PFSK-1 (cell line): ENCODE measurements at regions not wholly inside any gene's neighbourhood (a gene's known extent, or its start where the extent isn't known, plus 50 kb on each side); places are given as distances from the start of the nearest gene placed in this dataset.

Experiments used
- FOXP2 ChIP-seq: optimal IDR thresholded peaks from 2 replicates; pipeline ENCODE3; 2011; ENCODE audit warnings: borderline replicate concordance, control low read depth, inconsistent platforms; ENCODE audit not compliant: insufficient read depth; ENCODE audit errors: extremely low read length, extremely low read depth
- POLR2AphosphoS5 ChIP-seq: IDR thresholded peaks from 2 replicates; pipeline ENCODE4 v1.6.1; 2012; ENCODE audit warnings: low read depth, mild to moderate bottlenecking, control low read depth, low read length, moderate library complexity
- SIN3A ChIP-seq: IDR thresholded peaks from 2 replicates; pipeline ENCODE4 v1.6.1; 2012; ENCODE audit warnings: mild to moderate bottlenecking, low read length, moderate library complexity, borderline replicate concordance; ENCODE audit not compliant: insufficient read depth
- TAF1 ChIP-seq: IDR thresholded peaks from 2 replicates; pipeline ENCODE4 v1.6.1; 2012; ENCODE audit warnings: low read length, control low read depth, borderline replicate concordance; ENCODE audit not compliant: insufficient read depth
- TF ChIP-seq, protein P1 (sequence below), 2 experiments: IDR thresholded peaks; 2 replicates each; pipeline versions ENCODE4 v1.6.1 to v1.8.0; 2011 to 2012; ENCODE audit warnings: low read depth in 2 of 2, low read length in 2 of 2, control low read depth in 1 of 2, inconsistent platforms in 1 of 2, mild to moderate bottlenecking in 1 of 2, moderate library complexity in 1 of 2; ENCODE audit not compliant: insufficient read depth in 1 of 2

DNA sequence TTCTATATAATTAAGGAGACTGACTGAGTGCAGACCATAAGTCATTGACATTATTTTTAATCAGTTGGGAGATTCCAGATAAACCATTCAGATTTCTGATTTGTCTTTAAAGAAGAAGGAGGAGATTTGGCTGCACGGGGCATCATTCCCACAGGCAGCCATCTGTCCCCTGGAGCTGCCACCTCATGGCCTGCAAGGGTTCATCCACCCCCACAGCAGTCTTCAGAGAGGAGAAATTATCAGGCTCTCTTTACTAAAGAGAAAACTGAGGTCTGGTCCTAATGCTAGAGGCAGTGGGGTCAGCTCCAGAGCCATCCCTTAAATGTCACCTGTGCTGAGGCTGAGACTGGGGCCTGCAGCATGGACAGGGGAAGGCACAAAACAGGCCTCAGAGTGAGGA, 501.3 kb upstream of the SULF2 start:
- TF ChIP-seq TAF1 (no peak), SIN3A (no peak), POLR2AphosphoS5 (no peak), FOXP2 (no peak)
- TF ChIP-seq, protein P1, sequence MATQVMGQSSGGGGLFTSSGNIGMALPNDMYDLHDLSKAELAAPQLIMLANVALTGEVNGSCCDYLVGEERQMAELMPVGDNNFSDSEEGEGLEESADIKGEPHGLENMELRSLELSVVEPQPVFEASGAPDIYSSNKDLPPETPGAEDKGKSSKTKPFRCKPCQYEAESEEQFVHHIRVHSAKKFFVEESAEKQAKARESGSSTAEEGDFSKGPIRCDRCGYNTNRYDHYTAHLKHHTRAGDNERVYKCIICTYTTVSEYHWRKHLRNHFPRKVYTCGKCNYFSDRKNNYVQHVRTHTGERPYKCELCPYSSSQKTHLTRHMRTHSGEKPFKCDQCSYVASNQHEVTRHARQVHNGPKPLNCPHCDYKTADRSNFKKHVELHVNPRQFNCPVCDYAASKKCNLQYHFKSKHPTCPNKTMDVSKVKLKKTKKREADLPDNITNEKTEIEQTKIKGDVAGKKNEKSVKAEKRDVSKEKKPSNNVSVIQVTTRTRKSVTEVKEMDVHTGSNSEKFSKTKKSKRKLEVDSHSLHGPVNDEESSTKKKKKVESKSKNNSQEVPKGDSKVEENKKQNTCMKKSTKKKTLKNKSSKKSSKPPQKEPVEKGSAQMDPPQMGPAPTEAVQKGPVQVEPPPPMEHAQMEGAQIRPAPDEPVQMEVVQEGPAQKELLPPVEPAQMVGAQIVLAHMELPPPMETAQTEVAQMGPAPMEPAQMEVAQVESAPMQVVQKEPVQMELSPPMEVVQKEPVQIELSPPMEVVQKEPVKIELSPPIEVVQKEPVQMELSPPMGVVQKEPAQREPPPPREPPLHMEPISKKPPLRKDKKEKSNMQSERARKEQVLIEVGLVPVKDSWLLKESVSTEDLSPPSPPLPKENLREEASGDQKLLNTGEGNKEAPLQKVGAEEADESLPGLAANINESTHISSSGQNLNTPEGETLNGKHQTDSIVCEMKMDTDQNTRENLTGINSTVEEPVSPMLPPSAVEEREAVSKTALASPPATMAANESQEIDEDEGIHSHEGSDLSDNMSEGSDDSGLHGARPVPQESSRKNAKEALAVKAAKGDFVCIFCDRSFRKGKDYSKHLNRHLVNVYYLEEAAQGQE (IDR thresholded peaks at IDR 0.05; ENCODE audit: insufficient read depth in 1 of 2, low read depth in 2 of 2, low read length in 2 of 2), result no peak

- TF ChIP-seq SIN3A (no peak), FOXP2 (no peak), TAF1 (no peak), POLR2AphosphoS5 (no peak)
- TF ChIP-seq, protein P1 (IDR thresholded peaks at IDR 0.05; ENCODE audit: insufficient read depth in 1 of 2, low read depth in 2 of 2, low read length in 2 of 2), result no peak
Observed at GRCh38 chr20:48285656-48286055, 500.4 kb upstream of the SULF2 start.

GRCh38 chr20:48284837-48285236, 499.6 kb upstream of the SULF2 start:
- TF ChIP-seq TAF1, result no peak
- TF ChIP-seq POLR2AphosphoS5, result no peak
- no peak for TF ChIP-seq FOXP2
- TF ChIP-seq SIN3A, result no peak
- TF ChIP-seq, protein P1 (IDR thresholded peaks at IDR 0.05; ENCODE audit: insufficient read depth in 1 of 2, low read depth in 2 of 2, low read length in 2 of 2), result no peak

DNA sequence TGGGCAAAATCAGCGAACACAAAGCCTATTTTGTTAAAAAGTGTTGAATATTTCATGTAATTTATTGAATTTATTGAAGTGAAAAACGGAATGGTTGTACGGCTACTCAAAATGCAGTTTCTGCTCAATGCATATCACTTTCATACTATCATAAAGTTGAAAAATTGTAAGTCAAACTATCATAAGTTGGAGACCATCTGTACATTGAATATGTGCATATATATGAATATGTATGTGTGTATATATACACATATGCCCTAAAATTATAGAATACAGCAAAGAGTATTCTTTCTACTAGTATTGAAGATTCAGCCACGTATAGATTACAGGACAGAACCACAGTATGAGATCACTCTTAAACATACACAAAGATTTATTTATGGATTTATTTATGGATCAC, 499.0 kb upstream of the SULF2 start:
- TF ChIP-seq SIN3A (no peak), FOXP2 (no peak), POLR2AphosphoS5 (no peak), TAF1 (no peak)
- TF ChIP-seq, protein P1 (IDR thresholded peaks at IDR 0.05; ENCODE audit: insufficient read depth in 1 of 2, low read depth in 2 of 2, low read length in 2 of 2), result no peak
